Activated naive CD4-positive, alpha-beta T cell treated with Interleukin-2 at 50 U/mL for 16 hours (primary cell): ENCODE measurements at regions not wholly inside any gene's neighbourhood (a gene's known extent, or its start where the extent isn't known, plus 50 kb on each side); places are given as distances from the start of the nearest gene placed in this dataset.
A peak's percentile ranks its signal among the peaks of the same experiment; 100 is the strongest.
"Not testable (repeated sequence)": the region's sequence is repeated elsewhere in the genome, so short reads cannot be mapped to it uniquely, and the experiment has no call there.

Source experiments
- DNase-seq: peaks from one replicate; pipeline ENCODE4 v3.0.0-alpha.2; 2020

DNA sequence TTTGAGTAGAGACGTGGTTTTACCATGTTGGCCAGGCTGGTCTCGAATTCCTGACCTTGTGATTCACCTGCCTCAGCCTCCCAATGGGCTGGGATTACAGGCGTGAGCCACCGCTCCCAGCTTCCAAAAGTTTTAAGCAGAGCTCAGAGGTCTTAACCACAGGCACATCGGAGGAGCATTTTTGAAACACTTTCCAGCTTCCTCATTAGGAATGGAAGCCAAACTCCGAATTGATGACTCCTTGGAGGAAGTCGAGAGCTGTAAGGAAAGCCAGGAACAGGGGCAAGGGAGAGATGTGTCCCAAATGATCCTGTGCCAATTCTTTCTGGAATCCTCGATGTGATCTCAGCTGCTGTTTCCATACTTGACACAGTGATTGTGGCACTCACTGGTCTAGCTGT, 56.2 kb upstream of the CCZ1B start:
- not testable (repeated sequence) for DNase-seq

DNA sequence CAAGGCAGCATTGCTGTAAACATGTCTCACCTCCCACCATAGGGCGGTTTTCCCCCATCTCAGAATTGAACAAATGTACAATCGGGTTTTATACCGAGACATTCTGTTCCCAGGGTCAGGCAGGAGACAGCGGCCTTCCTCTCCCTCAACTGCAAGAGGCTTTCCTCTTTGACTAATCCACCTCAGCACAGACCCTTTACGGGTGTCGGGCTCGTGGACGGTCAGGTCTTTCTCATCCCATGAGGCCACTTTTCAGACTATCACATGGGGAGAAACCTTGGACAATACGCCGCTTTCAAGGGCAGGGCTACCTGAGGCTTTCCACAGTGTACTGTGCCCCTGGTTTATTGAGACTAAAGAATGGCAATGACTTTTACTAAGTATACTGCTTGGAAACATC, 57.7 kb upstream of the CCZ1B start:
- not testable (repeated sequence) for DNase-seq

DNA sequence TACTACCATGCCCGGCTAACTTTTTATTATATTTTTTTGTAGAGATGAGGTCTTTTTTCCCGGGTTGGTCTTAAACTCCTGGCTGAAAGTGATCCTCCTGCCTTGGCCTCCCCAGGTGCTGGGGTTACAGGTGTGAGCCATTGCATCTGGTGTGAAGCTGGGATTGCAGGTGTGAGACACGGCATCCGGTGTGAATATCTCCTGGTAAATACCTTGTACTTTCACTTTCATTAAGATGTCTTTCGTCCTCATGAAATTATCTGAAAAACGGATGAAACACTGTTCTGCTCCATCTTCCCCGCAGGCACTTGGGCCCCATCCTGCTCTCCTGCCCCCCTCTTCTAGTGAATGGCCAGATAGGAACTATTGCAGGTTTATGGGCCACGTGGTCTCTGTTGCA, 60.1 kb upstream of the CCZ1B start:
- DNase-seq: no peak

DNA sequence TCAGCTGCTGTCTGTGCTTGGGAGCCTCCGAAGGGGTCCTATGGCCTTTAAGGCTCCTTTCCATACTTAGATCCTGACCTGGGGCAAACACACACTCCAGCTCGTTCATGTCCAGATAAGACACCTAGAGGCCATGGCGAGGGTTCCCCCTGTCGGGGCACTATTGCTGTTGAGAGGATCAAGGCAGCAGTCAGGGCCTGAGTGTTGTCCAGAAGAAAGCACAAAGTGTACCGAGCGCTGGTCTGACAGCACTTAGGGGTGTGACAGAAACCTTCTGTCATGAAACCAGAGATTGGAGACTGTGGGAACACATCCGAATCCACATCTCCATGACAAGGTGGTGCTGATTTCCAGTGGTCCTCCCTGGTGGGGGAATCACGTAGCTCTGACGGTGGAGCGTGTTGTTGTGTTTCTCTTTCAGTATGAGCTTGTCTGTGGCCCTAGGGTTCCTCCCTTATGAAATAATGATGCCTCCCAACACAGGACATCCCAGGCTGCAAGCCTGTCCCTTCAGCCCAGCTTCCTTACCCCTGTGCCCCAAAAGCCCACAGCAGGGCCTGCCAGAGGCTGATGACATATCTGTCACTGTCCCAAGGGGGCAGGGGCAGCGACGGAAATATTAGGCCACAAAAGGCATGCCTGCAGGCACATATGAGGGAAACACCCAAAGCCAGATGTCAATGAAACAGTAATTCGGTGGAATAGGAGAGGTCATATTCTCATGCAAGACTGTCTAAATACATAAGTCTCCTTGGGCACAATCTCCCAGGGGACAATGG, 62.4 kb upstream of the CCZ1B start:
- not testable (repeated sequence) for DNase-seq

DNA sequence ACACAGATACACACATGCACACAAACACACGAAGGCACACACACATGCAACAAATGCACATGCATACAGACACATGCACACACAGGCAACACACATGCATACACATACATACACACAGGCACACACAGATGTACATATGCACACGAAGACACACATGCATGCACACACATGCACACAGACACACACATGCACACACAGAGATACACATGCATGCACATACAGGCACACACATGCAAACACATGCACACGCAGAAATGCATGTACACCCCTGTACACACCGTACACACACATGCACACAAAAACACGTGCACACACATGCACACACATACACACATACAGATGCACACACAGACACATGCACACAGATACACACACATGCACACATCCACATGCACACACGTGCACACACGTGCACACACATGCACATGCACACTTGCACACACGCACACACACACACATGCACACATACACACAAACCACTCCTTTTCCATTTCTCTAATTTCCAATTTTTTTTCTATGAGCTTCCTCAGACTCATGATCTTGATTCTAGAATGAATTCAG, 63.3 kb upstream of the CCZ1B start:
- no peak for DNase-seq

DNA sequence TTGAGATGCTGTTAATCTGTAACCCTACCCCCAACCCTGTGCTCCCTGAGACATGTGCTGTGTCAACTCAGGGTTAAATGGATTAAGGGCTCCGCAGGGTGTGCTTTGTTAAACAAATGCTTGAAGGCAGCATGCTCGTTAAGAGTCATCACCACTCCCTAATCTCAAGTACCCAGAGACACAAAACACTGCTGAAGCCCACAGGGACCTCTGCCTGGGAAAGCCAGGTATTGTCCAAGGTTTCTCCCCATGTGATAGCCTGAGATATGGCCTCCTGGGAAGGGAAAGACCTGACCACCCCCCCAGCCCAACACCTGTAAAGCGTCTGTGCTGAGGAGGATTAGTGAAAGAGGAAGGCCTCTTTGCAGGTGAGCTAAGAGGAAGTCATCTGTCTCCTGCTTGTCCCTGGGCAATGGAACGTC, 76.0 kb upstream of the CCZ1B start:
- DNase-seq: not testable (repeated sequence)

DNA sequence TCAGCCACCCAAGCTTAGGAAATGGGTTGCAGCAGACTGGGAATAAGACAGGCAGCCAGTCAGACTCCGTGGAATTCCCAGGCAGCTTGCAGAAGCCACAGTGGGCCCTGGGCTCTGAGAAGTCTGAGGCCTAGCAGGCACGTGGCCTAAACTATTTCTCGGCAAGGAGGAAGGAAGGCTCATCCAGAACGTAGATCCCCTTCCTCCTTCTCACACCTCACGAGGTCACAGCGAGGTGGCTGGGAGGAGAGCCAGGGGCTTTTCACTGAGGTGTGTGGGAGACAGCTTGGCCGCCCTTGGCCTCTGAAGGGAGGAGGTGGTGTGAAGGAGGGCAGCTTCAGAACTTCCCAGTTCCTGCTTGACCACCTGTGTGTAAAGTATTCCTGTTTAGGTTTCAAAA, 77.2 kb upstream of the CCZ1B start:
- DNase-seq: not testable (repeated sequence)

DNA sequence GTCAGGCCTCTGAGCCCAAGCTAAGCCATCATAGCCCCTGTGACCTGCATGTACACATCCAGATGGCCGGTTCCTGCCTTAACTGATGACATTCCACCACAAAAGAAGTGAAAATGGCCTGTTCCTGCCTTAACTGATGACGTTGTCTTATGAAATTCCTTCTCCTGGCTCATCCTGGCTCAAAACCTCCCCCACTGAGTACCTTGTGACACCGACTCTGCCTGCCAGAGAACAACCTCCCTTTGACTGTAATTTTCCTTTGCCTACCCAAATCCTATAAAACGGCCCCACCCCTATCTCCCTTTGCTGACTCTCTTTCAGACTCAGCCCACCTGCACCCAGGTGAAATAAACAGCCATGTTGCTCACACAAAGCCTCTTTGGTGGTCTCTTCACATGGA, 77.7 kb upstream of the CCZ1B start:
- not testable (repeated sequence) for DNase-seq

DNA sequence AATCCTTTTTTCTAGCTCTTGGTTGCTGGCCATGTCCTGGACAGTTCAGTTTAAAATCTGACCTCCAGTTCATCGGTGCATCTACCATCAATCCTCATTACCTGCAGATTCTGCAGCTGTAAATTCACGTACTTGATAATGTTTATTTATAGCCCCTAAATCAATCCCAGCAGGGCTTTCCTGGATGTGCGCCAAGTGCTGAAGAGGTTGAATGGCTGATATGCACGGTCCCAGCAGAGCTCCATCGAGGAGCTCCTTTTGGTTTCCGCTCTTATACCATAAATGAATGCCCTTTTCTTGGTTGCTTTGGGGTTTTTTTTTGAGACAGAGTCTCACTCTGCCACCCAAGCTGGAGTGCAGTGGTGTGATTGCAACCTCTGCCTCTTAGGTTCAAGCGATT, 91.2 kb upstream of the CCZ1B start:
- DNase-seq: no peak

DNA sequence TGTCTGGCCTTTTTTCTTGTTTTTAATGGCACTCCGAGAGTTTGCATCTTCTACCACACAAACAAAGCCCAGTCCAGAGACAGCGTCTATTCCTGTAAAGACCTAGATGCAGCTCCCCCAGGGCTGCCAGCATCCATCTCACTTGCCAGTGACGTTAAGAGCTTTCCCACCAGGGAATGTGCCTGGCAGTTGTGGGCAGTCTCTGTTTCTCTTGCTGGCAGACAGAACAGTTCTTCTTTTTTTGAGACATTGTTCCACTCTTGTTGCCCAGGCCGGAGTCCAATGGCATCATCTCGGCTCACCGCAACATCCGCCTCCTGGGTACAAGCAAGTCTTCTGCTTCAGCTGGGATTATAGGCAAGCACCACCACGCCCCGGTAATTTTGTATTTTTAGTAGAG, 93.1 kb upstream of the CCZ1B start:
- DNase-seq: not testable (repeated sequence)

DNA sequence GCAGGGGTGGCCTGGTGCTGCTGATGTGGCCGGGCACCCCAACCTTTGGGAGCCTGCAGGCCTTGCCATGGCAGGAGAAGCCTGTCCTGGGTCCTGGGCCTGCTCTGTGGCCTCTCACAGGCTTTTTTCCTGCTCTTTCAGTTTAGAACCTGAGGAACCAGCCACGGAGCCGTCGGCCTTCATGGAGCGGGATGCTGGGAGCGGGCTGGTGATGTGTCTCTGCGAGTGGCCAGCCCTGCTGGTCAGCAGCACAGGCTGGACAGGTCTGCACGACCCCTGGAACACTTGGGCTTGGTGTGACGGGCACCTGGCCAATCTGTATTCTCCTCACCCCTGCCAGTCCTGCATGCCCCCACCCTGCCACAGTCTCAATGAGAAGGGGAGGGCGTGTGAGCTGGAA, 98.4 kb upstream of the CCZ1B start:
- not testable (repeated sequence) for DNase-seq

DNA sequence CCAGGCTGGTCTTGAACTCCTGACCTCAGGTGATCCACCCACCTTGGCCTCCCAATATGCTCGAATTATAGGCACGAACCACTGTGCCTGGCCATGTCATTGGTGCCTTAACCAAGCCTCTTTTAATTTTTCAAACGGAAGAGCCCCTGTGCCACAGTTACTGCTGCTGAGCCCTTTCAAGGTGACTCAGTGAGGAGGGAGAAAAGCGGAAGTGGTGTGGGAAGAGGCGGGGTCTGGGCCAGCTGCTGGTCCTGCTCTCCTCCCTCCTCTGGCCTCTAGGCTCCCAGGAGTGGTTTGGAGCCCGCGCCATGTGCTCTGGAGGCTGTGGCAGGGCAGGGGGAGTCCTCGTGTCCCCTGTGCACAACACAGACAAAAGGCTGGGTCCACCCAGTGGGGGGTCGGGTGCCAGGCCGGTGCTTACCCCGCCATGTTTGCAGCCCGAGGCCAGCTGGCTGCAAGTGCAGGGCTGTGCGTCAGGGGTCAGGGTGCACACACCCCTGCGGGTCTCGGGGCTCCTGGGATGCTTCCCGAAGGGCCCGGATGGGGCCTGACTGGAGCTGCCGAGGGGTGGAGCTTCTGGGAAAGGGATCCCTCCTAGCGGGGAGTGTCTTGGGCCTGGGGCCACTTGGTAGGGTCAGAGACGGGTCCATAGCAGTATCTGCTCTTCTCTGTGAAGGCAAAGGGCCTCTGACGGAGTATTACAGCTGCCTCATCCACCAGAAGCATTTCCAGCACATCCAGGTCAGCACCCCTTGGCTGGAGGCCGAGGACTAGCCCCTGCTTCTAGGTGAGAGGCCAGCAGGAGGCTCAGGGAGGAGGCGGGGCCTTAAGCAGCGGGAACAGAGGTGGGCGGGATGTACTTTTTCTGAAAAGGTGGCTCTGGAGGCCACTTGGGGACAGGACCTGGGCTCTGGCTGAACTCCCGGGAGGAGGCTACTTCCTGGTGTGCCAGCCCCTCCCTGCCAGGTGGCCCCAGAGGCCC, 100.4 kb upstream of the CCZ1B start:
- not testable (repeated sequence) for DNase-seq

DNA sequence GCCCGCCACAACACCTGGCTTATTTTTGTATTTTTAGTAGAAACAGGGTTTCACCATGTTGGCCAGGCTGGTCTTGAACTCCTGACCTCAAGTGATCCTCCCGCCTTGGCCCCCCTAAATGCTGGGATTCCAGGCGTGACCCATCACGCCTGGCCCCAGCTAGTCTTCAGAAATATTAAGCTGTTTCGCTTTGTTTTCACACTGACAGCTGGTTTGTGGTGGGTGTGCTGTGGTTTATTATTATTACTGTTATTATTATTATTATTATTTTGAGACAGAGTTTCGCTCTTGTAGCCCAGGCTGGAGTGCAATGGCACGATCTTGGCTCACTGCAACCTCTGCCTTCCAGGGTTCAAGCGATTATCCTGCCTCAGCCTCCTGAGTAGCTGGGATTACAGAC, 101.6 kb upstream of the CCZ1B start:
- DNase-seq: not testable (repeated sequence)

DNA sequence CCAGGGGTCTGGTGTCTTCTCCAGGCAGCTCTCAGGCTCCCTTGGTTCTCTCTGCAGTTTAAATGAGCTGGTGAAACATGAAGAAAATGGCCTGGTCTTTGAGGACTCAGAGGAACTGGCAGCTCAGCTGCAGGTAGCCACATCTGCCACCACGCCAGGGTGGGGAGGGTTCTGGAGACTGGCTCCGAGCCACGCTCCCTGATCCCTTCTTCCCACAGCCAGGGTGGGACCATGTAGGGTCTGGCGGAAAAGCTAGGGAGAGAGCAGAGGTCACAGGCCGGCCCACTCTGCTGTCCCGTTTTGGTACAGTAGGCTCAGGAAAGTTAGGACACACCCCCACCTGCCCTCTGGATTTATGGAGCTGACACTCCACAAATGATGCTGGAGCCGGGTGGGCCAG, 103.5 kb upstream of the CCZ1B start:
- DNase-seq: not testable (repeated sequence)

DNA sequence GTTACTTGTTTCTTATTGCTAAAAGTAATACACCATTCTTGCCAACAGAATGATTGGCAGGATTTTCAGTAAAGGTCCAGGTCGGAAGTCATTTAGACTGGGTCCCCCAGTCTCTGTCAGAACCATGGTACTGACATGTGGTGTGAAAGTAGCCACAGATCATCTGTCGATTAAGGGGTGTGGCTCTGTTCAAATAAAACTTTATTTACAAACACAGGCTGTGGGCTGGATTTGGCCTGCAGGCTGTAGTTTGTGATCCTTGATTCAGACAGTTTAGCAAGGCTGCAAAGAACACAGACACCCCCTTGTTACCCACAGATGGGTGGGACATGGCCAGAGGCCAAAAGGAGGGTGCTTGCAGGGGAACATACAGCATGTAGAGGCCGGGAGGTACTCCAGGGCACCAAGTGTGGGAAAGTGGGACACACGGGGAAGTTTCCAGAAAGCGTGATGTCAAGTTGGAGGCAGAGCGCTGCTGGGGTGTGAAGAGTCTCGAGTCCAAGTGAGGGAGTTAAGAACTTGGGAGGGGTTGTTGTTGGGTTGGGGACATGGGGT, 104.1 kb upstream of the CCZ1B start:
- not testable (repeated sequence) for DNase-seq

DNA sequence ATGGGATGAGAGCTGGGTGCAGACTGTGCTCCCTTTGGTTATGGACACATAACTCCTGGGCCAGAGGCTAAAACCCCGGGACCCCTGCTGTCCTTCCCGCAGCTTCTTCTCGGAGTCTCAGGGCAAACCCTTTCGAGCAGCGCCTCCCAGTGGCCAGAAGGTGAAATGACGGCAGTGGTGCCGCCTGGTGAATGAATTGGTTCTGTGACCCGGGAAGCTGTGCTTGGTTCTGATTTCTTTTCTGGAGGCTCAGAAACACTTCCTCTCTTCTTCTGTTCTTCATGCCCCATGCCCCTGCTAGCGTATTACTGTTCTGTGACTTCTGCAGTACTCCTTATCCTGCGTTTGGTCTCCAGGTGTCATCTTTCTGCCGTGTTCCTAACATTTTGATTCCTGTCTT, 104.7 kb upstream of the CCZ1B start:
- peak; percentile 44 for DNase-seq

DNA sequence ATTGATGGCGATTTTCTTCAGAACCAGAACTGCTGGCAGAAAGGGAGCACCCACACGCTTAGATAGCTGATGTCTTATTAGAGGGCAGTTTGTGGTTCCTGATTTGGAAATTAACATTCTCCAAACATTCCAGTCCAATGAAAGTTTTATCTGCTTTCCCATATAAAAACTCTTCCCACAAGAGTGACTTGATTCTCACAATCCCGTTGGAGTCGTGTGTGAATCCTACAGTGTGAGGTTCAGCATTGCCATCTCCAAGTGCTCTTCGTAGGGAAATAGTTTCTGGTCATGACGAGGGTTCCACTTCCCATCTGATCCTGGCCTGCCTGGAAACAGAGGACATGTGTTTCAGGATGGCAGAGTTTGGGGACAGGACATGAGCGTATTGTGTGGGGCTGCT, 105.4 kb upstream of the CCZ1B start:
- not testable (repeated sequence) for DNase-seq

DNA sequence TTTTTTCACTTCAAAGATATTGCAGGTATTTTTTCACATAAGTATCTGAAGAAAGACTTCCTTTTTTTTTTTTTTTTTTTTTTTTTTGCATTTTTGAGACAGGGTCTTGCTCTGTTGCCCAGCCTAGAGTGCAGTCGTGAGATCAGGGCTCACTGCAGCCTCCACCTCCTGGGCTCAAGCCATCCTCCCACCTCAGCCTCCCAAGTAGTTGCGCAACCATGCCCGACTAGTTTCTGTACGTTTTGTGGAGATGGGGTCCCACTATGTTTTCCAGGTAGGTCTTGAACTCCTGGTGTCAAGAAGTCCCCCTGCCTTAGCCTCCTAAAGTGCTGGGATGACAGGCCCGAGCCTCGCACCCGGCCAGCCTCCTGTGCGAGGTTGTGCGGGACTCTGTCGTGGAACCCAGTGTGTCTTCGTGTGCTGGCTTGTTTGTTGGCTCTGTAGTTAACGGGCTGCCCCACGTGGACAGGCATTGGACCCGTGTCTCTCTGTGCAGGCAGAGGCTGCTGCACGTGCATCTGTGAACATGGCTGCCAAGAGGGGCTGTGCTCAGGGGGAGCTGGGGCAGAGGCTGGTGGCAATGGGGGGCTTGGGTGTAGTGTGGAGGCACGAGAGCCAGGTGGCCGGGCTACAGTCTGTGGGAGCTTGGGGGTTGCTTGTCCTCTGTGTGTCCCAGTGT, 108.0 kb upstream of the CCZ1B start:
- not testable (repeated sequence) for DNase-seq

DNA sequence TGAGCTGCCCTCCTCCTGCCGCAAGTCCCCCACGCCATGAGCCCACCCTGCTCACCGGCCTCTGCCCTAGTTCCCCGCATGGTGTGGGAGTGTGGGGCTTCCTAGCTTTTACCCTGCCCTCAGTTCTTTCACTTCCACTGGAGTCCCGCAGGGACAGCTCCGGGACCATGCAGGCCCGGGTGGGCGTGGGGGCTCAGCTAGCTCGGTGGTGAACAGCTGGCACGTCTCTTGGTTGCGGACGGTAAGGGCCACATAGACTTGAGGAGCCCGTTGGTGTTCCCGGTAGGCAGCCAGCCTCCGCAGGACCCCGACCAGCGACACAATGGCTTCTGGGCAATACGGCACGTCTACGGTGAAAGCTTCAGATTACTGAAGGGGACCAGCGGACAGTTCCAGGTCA, 108.9 kb upstream of the CCZ1B start:
- DNase-seq: no peak

DNA sequence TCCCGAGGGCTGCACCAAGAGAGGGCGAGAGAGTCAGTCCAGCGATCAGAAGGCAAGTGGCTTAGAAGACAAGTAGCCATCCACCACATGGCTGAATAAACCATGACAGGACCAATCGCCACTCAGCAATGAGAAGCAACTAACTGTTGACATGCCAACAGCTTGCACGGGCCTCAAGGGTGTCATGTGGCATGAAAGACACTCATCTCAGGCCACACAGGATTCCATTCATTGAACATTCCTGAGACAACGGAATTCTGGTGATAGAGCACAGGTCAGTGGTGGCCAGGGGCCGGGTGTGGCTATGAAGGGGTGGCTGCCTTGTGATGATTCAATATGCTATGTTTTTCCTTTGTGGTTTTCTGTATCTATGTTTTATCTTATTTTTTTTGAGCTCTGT, 110.6 kb upstream of the CCZ1B start:
- not testable (repeated sequence) for DNase-seq

DNA sequence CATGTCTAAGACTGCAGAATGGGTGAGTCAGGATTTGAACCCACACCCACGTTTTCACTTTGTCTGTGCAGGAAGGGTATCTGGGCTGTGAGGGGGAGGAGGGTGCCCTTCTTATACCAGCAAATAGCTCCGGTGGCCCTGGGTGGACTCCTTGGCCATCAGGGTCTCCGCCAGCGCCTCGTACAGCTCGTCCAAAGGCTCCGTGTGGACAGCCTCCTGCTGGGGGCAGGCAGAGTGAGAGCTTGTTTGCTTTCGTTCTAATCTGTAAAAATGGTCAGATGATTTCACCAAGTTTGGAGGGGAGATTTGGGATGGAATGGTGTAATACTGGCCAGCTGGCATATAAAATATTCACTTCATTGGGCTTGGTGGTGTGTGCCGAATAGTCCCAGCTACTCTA, 111.7 kb upstream of the CCZ1B start:
- DNase-seq: not testable (repeated sequence)

DNA sequence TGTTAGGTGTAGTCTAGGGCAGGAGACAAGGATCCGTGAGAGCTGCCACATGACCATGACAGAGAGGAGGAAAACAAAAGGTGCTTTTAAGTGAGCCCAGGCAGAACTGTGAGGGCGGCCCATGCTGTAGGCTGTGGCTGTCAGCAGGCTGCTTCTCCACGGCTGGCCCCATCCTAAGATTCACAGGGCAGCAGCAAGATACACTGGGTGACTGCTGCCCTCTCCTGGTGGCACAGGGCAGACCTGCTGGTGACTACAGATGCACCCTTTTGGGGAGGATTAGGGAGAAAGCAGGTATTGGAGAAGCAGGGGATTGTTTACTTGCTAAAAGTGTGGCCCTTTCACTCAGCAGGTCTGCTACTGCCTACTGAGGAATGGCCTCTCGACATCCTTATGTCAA, 112.2 kb upstream of the CCZ1B start:
- not testable (repeated sequence) for DNase-seq

DNA sequence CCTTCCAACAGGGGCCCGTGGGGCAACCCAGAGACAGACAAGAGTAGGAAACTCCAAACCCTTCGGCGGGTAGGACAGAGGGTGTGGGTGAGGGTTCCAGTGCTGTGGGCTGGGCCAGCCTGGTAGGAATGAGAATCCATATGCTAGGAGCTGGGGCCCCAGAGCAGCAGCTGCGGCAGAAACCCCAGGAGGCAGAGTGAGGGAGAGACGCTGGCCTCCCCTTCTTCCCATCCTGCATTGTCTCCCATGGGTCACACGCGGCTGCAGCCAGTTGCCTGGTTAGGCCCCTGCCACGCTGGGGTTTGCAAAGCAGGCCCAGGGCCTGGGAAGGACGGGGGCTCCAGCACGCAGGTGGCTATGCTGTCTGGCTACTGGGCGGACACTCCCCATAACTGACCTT, 113.1 kb upstream of the CCZ1B start:
- DNase-seq: not testable (repeated sequence)
